ENCODE measurements at regions not wholly inside any gene's neighbourhood (a gene's known extent, or its start where the extent isn't known, plus 50 kb on each side); places are given as distances from the start of the nearest gene placed in this dataset.

DNA sequence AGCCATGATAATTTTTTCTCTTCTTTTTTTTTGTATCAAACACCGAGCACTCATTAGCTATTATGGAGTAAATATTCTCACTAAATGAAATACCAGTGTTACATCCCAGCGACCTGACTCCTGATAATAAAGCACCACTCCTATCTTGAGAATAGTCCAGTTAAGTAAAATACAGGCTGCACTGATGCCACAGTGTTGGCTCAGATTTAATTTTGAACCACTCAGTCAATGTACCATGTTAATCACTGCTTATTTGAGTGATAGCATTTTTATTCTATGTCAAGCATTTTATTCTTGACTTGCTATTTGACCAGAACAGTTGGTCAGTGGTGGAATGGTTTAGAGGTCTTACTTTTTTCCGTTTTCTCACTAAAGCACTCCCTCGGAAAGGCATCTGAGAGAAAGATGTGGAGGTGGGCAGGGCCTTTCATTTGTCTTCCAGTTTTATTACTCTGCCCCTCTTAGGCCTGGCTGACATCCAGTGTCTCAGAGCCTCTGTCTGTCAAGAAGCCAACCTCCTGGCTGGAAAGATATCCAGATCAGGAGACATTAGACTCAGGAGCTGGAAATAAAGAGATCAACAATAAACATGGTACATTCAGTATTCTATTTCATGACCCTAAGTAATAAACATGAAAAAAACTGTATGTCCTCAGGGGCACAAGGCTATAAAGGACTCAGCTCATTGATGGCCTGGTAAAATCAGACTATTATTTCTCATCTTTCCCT, 457.8 kb downstream of the EPM2A start:
- Histone ChIP-seq H3K27me3 (ENCODE audit: insufficient read depth, low read length) (no peaks in the 10 kb centered on the region), H2BK15ac (ENCODE audit: low read depth, low read length) (no peak overlapping the region), H3T11ph (ENCODE audit: low read length) (no peak overlapping the region), H4K8ac (replicated peaks; ENCODE audit: insufficient read length, low read depth, low read length) (no peak overlapping the region), H2AFZ (ENCODE audit: low read length) (no peak overlapping the region), H3K9me3 (ENCODE audit: control insufficient read depth, low read depth, low read length) (no peaks in the 10 kb centered on the region), H2BK120ac (ENCODE audit: low read depth, low read length, poor library complexity, severe bottlenecking) (no peak overlapping the region), H4K20me1 (ENCODE audit: control insufficient read depth, insufficient read depth, insufficient read length) (no peaks in the 10 kb centered on the region), H3K79me1 (ENCODE audit: insufficient read depth, low read depth, low read length, poor library complexity, severe bottlenecking) (no peaks in the 10 kb centered on the region), H3K4me2 (ENCODE audit: insufficient read depth, insufficient read length, low read length) (no peak overlapping the region), H4K5ac (ENCODE audit: insufficient read length, low read depth, low read length) (no peak overlapping the region), H2AK5ac (ENCODE audit: insufficient read length, low read length) (no peak overlapping the region), H4K91ac (ENCODE audit: insufficient read length, low read depth, low read length) (no peak overlapping the region), H3K4me1 (ENCODE audit: insufficient read depth, low read length) (no peaks in the 10 kb centered on the region), H3K23me2 (ENCODE audit: insufficient read length, low read depth, low read length, poor library complexity, severe bottlenecking) (no peaks in the 10 kb centered on the region), H3K56ac (ENCODE audit: insufficient read length, low read depth, low read length) (no peak overlapping the region), H3K79me2 (ENCODE audit: insufficient read depth, low read length) (no peaks in the 10 kb centered on the region), H3K18ac (ENCODE audit: insufficient read length, low read depth, low read length) (no peak overlapping the region), H3K23ac (ENCODE audit: insufficient read length, low read depth, low read length) (no peak overlapping the region), H3K9ac (ENCODE audit: extremely low read depth, insufficient read length, low read length) (no peak overlapping the region), H2BK20ac (ENCODE audit: low read depth, low read length, poor library complexity, severe bottlenecking) (no peak overlapping the region), H3K4ac (ENCODE audit: low read depth, low read length) (no peak overlapping the region), H3K27ac (ENCODE audit: insufficient read length, low read depth, low read length) (no peak overlapping the region), H2BK5ac (ENCODE audit: insufficient read length, low read length) (no peak overlapping the region), H2BK12ac (ENCODE audit: insufficient read length, low read depth, low read length) (no peak overlapping the region), H3K14ac (ENCODE audit: insufficient read depth, low read length) (no peak overlapping the region)
- H3K27me3 Mint-ChIP-seq (ENCODE audit: low read depth), result no peaks in the 10 kb centered on the region
- no peak for DNase-seq
- no peak for TF ChIP-seq CTCF (conservative IDR thresholded peaks at IDR 0.05)
- peaks cover 0 to 4% of the 10 kb centered on the region in 2 experiments; a peak in 1 of 5 replicates for H3K9me3 Mint-ChIP-seq
- H3K36me3 Mint-ChIP-seq (ENCODE audit: insufficient read depth in 1 of 3, low read depth in 3 of 3), result no peaks in the 10 kb centered on the region; a peak in 1 of 7 replicates
- H3K4me3 Mint-ChIP-seq, result no peak overlapping the region
- peaks cover 6% of the 10 kb centered on the region in 2 experiments for H3K4me1 Mint-ChIP-seq
- no CpG with 5 or more reads among the region's 4 CpGs for whole genome bisulfite sequencing (ENCODE audit: extremely low coverage, insufficient read length, low lambda C conversion rate)
- no peak overlapping the region for H3K27ac Mint-ChIP-seq

Data from H9 (cell line).